ENCODE measurements at regions not wholly inside any gene's neighbourhood (a gene's known extent, or its start where the extent isn't known, plus 50 kb on each side); places are given as distances from the start of the nearest gene placed in this dataset.

DNA sequence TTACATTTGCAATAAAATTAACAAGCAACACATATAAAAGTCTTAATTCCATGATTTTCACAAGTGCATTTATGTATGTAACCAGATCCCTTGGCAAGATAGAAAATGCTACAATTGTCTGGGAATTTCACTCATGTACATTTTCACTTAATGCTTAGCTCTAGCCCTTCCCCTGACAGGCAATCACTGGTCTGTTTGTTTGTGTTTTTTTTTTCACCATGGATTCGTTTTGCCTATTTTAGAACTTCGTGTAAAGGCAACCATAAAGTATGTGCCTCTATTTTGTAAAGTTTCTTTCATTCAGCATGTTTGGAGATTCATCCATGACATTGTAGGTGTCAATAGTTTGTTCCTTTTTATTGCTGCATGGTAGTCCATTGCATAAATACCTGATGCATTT, 260.9 kb upstream of the SLCO3A1 start:
- no peak for FAIRE-seq
- TF ChIP-seq POLR2A (IDR thresholded peaks at IDR 0.05; ENCODE audit: low read depth, low read length) = no peak
- DNase-seq (ENCODE audit: insufficient read length, low spot score) = no peak

DNA sequence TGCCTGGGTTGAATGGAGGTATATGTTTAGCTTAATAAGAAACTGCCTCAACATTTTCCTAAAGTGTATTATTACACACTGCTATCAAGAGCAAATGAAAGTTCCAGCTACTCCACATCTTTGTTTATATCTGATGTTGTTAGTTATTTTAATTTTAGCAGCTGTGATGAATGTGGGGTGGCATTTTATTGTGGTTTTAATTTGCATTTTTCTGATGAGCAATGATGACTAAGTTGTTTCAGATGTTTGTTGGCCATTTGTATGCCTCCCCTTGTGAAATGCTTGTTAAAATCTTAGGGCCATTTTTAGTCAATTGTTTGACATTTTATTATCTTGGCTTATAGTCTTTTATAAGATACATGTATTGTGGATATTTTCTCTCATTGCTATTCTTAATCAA, 260.4 kb upstream of the SLCO3A1 start:
- FAIRE-seq (no peak), DNase-seq (ENCODE audit: insufficient read length, low spot score) (no peak)
- TF ChIP-seq POLR2A (IDR thresholded peaks at IDR 0.05; ENCODE audit: low read depth, low read length) = no peak

DNA sequence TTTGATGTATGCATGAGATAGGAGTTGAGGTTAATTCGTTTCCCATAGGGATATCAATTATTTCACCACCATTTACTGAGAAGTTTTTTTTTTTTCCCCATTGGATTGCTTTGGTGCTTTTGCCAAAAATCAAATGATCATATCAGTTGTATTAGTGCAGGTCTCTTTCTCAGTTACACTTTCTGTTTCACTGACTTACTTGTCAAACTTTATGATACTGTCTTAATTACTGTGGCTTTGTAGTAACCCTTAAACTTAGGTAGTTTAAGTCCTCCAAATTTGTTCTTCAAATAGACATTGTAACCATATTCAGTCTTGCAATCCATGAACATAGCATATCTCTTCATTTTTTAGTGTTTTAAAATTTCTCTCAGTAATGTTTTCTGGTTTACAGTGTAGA, 259.9 kb upstream of the SLCO3A1 start:
- no peak for TF ChIP-seq POLR2A (IDR thresholded peaks at IDR 0.05; ENCODE audit: low read depth, low read length)
- DNase-seq (ENCODE audit: insufficient read length, low spot score) (no peak), FAIRE-seq (no peak)

DNA sequence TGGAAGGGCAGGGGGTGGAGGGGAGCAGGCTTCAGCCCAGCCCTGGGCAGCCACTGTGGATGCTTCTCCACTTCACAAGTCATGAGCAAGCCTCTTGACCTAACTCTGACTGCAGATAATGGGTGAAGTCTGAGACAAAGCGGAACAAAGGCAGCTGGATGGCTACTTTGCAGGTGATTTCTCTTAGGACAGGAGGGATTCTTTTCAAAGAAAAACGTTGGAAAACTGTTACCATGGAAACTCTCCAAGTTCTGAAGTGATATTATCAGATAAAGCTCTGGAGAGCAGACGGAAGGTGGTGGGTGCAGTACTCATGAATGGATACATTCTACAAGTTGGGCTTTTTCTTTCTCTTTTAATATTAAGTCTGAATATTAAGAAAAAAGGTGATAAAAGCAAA, 254.2 kb upstream of the SLCO3A1 start:
- no peak for TF ChIP-seq POLR2A (IDR thresholded peaks at IDR 0.05; ENCODE audit: low read depth, low read length)
- DNase-seq (ENCODE audit: insufficient read length, low spot score) = no peak
- FAIRE-seq = no peak

DNA sequence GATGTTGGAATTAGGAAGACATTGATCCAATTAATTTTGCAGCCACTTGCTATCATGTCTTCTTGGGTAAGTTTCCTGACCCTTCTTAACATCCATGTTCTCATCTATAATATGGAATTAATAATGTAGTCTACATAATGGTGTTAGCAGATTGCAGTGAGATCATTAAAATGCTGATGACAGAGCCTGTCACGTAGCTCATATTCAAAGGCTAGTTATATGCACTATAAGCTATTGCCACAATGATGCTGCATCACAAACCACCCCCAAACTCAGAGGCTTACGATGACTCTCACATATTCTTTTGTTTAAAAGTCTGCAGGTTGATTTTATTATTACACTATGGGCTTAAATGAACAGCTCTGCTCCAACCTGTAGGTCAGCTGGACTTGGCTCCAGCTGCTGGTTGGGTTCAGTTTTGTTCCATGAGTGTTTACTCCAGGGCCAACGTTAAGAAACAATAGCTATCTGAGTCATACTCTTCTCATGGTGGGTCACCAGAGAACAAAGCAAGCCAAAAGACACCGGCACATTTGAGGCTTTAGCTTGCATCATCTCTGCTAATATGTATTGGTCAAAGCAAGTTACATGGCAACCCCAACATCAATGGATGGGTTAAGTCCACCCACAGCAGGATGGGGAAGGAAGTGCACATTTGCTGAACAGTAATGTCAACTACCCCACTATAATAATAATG, 250.0 kb upstream of the SLCO3A1 start:
- no peak for TF ChIP-seq POLR2A (IDR thresholded peaks at IDR 0.05; ENCODE audit: low read depth, low read length)
- DNase-seq (ENCODE audit: insufficient read length, low spot score) (no peak), FAIRE-seq (no peak)

DNA sequence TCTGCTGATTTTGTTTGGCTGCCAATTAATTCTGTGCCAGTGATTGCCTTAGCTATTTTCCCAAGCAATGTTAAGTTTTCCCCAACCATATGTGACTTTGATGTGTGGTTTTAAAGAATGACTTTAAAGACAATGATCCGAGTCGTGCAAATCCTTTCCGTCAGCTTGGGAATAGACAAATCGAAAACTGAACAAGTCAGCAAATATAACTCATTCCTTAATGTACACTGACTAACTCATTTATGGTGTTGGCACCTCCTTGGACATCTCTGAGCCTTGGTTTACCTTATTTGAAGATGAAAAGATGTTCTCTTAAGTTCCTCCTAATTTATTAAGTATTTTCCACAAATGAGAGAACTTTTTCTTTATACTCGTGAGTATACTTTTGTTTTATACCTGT, 249.4 kb upstream of the SLCO3A1 start:
- FAIRE-seq (no peak), DNase-seq (ENCODE audit: insufficient read length, low spot score) (no peak)
- no peak for TF ChIP-seq POLR2A (IDR thresholded peaks at IDR 0.05; ENCODE audit: low read depth, low read length)

DNA sequence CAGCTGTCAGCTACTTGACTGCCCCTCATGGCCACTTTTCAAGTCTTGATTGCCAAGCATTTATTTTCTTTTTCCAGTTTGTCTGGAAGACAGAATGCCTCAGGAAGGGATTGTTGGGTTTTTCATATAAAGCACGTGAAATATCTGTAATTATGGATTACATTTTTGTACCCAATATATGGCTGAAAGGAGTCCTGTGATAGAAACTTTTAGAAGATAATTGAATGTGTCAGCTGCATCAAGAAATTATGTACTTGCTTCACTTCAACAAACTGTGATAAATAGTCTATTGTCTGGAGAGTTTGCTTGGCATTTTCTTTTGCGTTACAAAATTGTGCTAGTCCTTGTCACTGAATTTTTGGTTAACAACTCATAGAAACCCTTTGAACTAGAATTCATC, 247.9 kb upstream of the SLCO3A1 start:
- TF ChIP-seq POLR2A (IDR thresholded peaks at IDR 0.05; ENCODE audit: low read depth, low read length) = no peak
- FAIRE-seq (no peak), DNase-seq (ENCODE audit: insufficient read length, low spot score) (no peak)

DNA sequence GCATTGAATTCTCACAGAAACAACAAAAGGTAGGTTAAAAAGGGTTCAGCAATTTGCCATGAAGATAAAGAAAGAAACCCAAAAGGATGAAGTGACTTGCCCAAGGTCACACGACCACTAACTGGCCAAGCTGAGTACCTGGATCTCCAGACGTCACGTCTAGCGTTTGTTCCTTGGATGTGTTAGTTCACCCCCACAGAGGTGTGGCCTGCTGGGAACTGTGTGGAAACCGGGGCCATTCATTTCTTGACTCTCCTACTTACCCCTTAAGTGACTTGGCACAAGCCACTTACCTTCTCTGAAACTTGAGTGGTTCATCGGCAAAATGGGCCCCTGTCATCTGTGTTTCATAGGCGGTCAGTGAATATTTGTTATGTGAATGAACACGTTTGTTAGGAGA, 244.3 kb upstream of the SLCO3A1 start:
- TF ChIP-seq POLR2A (IDR thresholded peaks at IDR 0.05; ENCODE audit: low read depth, low read length) = no peak
- DNase-seq (ENCODE audit: insufficient read length, low spot score) = no peak
- no peak for FAIRE-seq

DNA sequence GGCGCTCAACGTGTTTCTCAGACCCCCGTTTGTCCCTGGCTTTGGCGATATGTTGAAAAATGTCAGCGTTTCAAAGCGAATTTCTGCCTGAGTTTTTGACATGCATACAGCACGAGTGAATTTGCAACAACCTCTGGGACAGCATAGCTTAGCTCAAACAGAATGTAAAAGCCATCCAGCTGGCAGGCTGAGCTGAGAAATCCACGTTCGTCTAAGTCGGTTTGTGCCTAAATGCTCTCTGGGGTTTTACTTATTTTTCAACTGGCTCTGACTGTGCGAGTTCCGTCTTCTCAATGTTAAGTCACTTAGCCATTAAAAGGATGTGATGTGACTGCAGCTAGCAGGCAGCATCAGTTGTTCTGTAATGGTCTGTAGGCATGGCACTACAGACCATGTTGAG, 243.5 kb upstream of the SLCO3A1 start:
- TF ChIP-seq POLR2A (IDR thresholded peaks at IDR 0.05; ENCODE audit: low read depth, low read length) = no peak
- FAIRE-seq = no peak
- no peak for DNase-seq (ENCODE audit: insufficient read length, low spot score)

DNA sequence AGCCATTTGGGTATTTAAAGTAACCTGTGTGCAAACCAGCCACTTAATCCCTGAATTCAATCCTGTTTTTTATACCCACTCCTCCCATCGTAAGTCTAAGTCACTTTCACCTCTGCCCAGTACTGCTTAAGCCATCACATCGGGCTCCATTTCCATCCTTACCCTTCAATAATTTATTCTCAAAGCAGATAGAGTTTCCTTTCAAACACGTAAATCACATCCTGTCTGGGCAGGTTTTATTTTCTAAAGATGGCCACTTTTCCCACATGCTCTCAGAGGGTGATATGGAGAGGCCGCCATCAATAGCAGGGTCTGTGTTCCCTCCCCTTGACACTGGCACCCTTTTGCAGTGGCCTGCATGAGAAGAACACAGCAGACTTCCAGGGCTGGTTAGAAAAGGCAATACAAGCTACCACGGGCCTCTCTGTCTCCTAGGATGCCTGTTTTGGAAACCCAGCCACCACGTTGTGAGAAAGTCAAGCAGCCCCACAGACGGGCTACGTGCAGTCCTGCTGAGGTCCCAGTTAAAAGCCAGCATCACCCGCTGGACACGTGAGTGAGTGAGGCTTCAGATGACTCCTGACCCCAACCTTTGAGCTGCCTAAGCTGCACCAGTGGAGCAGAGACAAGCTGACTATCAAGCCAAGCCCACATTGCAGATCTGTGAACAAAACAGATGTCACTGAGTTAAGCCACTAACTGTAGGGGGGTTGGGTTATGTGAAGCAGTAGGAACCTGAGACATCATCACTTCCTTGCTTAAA, 241.8 kb upstream of the SLCO3A1 start:
- DNase-seq (ENCODE audit: insufficient read length, low spot score) = no peak
- no peak for TF ChIP-seq POLR2A (IDR thresholded peaks at IDR 0.05; ENCODE audit: low read depth, low read length)
- no peak for FAIRE-seq

DNA sequence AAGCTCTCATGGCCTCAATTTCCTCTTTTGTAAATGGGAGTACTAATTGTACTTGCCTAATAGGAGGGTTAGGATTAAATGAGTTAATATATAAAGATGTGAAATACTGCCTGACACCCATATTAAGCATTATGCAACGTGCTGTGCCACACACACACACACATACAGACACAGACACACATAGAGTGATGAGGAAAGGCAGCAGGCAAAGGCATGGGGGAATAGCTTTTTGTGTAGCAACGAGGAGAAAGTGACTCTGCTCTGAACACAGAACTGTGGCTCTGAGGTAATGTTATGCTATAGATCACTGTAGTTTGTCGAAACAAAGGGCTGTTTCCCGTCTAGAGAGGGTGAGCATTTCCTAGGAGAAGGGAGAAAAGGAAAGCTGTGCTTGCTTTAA, 233.3 kb upstream of the SLCO3A1 start:
- TF ChIP-seq POLR2A (IDR thresholded peaks at IDR 0.05; ENCODE audit: low read depth, low read length) = no peak
- no peak for FAIRE-seq
- DNase-seq (ENCODE audit: insufficient read length, low spot score) = no peak

DNA sequence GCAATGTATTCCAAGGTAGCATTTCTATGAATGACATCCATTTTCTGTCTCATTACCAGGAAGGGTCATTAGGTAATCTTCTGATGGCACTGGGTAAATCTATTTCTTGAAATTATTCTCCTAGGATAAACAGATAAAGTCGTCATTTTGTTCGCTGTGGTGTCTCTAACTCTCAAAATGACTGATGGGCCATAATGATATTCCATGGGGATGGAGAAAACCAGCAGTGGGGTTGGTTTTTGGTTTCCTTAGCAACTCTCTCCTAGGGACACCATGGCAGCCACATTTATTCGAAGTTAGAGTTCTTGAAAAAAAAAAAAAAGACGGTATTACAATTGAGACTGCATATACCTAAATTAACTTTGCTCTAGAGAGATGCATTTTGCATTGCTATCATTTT, 231.3 kb upstream of the SLCO3A1 start:
- TF ChIP-seq POLR2A (IDR thresholded peaks at IDR 0.05; ENCODE audit: low read depth, low read length) = no peak
- DNase-seq (ENCODE audit: insufficient read length, low spot score) (no peak), FAIRE-seq (no peak)

DNA sequence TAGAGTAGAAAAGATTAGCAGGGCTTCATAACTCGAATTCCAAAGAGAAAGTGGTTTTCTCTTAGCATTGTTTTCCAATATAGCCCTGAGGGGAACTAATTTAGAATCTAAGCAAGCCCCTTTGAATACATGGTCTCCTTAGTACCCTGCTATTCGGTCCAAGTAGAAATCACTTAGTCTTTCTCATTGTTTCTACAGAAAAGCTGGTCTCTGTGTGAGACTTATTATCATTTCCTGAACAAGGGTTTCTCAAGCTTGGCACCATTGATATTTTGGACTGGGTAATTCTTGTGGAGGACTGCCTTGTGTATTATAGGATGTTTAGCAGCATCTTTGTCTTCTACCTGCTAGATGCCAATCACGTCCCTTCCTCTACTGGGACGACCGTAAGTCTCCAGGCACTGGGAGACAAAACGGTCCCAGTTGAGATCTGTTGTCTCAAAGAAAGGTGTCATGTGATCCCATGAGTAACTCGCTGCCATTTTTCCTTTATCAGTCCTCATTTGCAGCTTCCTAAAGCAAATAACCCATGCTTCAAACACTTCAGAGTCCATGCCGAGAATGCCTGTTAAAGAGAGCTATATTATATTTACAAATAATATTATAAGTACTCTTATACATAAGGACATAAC, 230.7 kb upstream of the SLCO3A1 start:
- no peak for DNase-seq (ENCODE audit: insufficient read length, low spot score)
- no peak for TF ChIP-seq POLR2A (IDR thresholded peaks at IDR 0.05; ENCODE audit: low read depth, low read length)
- no peak for FAIRE-seq

DNA sequence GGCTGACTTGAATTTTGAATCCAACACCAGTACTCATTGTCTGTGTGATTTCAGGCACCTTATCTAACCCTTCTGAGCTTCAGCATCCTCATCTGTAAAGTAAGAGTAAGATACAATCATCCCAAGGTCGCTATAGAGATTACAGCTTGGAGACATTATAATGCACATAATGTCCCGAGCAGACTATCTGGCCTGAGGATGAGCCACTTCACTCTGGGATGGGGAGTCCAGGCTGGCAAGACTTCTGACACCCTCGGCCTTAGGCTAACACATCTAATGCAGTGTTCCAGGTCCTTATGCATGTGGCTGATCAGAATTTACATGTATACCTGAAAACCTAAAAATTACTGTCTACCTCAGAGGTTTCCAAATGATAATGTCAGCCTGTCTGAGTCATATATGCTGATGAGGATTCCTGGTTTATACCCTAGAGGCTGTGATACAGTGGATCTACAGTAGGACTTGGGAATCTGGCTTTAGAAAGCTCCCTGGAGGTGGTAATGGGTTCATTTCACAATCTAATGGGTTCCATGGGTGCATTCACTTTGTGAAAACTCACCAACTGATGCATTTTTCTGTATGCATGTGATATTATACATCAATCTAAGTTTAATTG, 229.0 kb upstream of the SLCO3A1 start:
- no peak for DNase-seq (ENCODE audit: insufficient read length, low spot score)
- no peak for TF ChIP-seq POLR2A (IDR thresholded peaks at IDR 0.05; ENCODE audit: low read depth, low read length)
- no peak for FAIRE-seq

Data from H54 (cell line).